GM21619 (cell line): ENCODE measurements at regions not wholly inside any gene's neighbourhood (a gene's known extent, or its start where the extent isn't known, plus 50 kb on each side); places are given as distances from the start of the nearest gene placed in this dataset.
A peak's percentile ranks its signal among the peaks of the same experiment; 100 is the strongest.

Experiments used
- ATAC-seq: cut with Tn5 transposase; IDR thresholded peaks from one replicate; pipeline ENCODE4 v1.9.1; 2021; ENCODE audit not compliant: unreplicated experiment

DNA sequence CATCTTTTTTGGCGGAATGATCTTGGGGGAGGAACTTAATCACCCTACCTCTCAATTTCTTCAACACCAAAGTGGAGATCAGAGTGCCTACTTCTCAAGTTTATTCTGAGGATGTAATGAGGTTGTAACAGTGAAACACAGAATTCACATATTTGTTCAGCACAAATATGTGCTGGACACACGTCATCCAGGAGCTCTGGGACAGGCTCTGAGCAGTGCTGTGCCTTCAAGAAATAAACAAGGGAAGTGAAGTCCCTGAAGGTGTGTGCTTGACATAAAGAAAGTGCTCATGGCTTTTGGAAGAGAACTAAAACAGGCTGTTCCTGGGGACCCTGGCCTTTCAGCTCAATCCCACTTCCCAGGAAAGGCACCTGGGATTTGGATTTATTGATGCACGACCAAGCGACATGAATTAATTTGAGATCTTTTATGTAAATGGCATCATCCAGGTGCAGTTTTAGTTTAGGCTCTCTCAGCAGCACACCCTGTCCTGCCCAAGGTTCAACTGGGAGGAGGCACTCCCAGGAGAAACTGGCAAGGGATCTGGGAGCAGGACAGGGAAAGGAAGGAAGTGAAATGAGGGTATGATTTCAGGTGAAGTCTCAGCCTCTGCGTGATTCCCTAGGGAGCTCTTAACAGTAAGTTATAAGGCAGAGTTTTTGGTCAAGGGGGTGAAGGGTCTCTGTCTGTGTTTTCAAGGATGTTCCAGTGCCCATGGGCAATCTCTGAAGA lies 211.0 kb downstream of the FOXA2 start:
- ATAC-seq, result no peak

DNA sequence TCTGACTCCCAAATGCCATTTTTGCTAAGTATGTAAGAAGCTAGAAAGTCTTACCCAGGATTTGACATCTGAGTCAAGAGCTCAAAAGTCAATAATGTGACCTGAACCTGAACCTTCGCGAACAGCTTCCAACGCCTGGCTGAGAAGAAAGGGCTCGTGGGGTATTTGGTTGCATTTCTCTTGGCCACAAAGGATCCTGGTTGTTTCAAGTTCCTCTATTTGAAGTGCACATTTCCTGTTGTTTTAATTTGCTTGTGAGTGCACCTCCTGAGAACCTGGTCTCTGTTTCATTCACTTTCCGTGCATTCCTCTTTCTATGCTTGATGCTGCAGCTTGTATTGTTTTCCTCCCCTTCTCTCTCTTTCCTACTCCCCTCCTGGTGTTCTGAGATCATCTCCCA lies 212.5 kb downstream of the FOXA2 start:
- ATAC-seq, result peak; percentile 76

DNA sequence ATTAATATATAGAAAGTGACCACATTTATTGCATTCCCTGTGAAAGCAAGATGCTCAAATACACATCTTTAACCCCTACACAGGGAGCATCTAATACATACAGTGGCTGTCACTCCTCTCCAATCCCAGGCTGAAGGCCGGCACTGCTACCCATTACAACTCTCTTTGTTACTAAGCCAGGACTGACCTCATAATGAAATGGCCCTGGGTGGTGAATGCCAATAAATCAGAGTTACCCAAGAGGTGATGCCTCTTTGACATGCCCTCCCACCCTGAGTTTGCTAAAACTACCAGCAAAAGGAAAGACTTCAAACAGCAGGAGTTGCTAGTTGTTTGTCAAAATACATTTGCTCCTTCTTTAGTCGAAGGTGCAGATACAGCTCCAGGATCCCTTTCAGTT lies 214.2 kb downstream of the FOXA2 start:
- no peak for ATAC-seq

DNA sequence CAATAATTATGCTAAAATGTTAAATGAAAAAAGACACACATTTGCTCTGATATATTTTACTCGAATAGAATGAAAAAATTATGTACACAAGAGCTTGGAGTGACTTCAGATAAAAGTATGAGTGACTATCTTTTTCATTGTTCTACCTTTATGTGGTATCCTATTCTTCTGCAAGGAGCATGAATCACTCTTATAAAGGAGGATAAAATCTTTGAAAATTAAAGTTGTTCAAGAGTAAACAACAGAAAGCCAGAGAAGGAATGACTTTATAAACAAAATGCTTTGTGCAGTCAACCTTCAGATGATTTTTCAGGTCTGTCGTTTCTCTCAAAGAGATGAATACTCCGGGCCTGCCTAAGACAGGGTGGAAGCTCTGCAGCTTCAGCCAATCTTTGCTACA lies 215.3 kb downstream of the FOXA2 start:
- ATAC-seq, result no peak

DNA sequence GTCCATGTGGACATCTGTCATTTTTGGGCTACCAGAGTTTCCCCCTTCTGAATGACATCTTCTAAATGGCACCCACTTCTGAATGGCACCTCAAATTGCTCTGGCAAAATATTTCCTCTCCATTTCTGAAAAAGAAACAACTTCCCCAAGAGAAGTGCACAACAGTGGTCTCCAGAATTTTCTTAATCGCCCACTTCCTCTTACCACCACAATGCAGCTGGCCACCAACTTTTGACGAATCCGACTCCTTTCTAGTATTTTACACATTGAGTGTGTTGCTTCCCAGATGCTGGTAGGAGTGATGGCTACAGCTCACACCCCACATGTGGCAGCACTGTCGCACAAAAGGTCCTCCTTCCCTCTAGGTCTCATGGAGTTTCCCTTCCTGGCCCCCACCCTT lies 216.1 kb downstream of the FOXA2 start:
- no peak for ATAC-seq

DNA sequence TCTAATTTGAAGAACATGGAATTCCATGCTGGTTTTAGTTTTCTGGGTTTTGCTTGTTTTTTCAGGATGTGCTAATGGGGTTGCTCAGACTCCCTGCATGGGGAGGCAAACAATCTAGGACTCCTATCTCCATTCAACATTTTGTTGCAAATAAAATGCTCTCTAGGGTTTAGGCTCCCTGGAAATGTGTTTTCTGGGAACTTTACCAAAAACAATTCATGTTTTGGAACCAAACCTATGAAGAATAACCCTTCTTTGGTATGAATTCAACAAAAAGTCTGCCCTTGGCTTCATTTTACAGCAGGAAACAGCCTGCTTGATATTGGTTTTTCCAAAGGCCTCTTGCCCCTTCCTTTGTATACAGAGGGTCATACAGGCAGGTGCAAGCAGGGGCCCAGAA lies 217.7 kb downstream of the FOXA2 start:
- ATAC-seq, result no peak

DNA sequence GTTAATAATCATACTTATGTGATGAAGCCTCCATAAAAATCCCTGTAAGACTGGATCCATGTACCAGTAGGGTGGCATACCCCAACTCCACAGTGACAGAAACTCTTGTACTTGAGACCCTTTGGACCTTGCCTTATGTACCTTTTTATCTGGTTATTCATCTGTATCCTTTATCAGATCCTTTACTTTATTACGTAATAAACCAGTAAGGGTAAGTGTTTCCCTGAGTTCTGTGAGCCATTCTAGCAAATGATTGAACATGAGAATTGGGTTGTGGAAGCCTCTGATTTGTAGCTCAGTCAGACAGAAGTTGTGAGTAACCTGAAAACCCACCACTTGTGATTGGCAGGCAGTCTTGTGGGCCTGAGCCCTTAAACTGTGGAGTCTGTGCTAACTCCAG lies 229.7 kb downstream of the FOXA2 start:
- ATAC-seq, result no peak

DNA sequence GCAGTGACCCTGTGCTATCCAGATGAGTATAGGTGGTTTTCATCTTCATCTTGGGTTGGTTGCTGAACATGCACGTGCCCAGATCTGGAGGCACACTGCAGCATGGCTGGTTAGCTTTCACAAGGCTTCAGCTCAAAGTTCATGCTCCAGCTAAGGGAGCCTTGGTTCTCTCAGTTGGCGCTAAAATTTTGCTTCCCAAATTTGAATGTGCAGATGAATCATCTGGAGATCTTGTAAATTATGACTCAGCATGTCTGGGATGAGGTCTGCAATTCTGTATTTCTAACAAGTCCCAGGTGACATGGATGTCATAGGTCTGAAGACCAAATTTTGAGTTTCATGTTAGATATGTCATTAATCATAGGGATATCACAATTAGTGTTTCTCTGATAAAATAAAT lies 230.8 kb downstream of the FOXA2 start:
- ATAC-seq, result no peak

DNA sequence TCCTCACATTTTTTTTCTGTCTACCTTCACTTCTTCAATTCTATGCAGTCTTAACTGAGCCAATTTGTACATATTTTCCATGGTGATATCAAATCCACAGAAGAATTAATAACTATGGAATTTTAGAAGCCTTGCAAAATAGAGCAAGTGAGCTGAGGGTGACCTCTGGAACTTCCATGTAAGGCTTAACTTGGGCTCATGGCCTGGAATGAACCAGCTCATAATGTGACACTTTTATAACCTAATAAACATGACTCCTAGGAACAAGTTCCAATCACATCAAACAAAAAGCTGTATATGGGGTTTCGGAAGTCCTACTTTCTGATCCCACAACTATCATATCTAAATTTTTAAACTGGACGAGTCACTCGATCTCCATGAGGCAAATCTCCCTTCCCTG lies 232.4 kb downstream of the FOXA2 start:
- ATAC-seq, result no peak

DNA sequence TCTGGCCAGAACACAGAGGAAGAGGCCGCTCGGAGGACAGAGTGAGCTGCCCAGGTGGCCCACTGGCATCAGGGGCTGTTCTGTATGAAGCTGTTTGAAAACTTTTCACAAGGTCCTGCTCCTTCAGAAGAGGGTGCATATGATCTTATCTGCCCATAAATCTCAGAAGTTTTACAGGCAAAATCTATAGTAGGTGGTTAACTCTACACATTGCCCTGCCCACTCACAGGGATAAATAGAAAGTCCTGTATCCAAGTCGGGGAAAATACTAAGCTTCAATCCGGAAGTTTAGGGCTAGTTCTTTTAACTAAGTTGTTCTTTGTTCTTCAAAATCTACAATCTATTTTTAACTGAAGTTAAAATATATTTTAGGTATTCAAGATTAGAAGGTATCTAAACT lies 233.7 kb downstream of the FOXA2 start:
- no peak for ATAC-seq

DNA sequence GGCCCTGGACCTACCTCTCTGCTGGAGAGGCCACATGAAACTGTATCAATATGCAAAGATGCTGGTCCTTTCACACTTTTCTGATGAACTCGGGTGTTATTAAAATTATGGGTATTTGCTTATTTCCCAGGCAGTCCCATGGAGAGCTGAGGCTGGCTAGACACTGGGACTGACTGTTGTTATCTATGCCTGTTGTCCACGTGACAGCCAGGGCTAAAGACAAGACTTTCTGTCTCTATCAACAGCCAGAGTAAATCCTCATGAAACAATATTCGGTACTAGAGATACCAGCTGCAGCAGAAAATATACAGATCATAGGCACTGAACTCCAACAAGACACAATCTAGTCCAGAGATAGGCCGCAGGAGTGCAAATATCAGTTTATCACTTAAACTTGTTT lies 236.4 kb downstream of the FOXA2 start:
- no peak for ATAC-seq

DNA sequence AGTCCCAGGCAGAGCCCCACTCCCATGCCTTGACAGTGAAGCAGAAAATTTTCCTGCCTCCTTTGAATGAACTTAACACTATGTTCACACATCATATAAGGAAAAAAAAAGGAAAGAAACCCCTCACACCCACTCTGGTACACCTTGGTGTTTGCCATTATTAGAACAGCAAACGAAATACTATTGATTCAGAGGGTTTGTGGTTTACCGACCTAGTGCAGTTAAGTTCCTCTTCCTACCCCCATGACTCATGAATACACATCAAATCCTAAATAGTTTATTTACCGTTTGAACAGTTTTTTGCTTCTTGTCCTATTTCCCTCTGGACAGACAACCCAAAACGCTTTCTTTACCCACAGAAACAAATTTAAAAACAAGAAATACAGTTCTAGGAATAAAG lies 237.7 kb downstream of the FOXA2 start:
- ATAC-seq, result no peak

DNA sequence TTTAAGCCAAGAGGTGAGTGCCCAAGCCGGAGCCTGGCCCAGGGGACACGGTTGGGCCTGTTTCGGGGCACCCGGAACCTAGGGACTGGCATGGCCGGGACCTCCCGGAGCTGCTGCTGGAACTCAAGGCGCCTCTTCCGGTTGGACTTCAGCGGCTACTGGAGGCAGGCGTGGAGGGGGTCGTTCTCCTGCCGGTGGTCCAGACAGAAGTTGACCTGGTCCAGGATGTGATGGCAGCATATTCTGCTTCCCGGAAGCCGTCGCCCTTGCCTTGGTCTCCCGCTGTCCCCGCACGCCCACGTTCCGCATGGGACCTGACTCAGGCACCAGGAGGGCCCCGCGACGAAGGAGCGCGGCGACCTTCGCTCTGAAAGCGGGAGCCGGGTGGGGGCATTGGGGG lies 240.8 kb downstream of the FOXA2 start:
- no peak for ATAC-seq

DNA sequence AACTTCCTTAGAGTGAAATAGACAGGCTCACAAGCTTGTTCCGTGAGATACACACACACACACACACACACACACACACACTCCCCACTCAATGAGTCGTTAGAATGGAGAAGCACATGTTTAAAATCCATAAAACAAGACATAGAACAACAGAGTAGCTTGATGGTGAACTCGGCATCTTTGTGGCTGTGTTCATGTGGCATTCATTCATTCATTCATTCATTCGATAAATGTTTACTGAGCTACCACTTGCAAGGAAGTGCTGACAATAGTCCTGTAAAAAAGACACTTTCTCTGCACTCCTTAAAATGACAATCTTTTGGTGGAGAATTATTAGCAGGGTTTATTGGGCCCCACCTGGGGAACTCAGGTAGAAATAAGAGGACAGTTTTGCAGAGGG lies 242.0 kb downstream of the FOXA2 start:
- ATAC-seq, result no peak

DNA sequence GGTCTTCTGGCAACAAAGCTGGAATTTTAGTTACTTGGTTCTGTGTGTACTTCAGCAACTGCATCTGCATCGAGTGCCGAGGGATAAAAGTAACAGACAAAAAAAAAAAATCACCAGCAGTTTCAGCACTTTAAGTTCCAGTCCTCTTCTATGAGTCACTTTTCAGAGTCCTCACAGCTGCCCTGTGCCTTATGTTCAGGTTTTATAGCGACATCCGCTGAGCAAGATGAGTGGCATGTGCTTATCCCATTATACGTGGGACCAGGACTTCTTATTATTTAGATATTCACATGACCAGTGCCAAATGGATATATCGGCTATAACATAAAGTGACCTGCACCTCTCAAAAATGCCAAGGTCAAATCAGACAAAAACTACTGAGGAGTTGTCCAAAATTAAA lies 242.9 kb downstream of the FOXA2 start:
- no peak for ATAC-seq

DNA sequence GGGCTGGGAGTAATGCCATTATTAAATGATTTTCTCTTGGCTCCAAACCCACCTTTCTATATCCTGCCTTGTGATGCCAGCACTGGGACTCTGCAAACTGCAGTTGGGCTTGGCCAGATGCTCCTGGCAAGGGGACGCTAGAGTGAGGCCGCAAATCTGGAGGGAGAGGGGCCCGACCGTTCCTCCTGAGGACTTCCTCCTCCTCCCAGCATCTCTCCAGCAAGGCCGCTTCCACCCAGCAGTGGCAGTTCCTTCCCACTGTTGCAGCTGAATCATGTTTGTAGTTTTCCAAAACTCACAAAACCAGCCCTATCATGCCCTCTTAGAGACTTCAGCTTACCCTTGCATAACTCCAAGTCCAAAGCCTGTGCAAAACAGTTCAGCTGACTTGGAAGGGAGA lies 244.4 kb downstream of the FOXA2 start:
- ATAC-seq, result no peak

DNA sequence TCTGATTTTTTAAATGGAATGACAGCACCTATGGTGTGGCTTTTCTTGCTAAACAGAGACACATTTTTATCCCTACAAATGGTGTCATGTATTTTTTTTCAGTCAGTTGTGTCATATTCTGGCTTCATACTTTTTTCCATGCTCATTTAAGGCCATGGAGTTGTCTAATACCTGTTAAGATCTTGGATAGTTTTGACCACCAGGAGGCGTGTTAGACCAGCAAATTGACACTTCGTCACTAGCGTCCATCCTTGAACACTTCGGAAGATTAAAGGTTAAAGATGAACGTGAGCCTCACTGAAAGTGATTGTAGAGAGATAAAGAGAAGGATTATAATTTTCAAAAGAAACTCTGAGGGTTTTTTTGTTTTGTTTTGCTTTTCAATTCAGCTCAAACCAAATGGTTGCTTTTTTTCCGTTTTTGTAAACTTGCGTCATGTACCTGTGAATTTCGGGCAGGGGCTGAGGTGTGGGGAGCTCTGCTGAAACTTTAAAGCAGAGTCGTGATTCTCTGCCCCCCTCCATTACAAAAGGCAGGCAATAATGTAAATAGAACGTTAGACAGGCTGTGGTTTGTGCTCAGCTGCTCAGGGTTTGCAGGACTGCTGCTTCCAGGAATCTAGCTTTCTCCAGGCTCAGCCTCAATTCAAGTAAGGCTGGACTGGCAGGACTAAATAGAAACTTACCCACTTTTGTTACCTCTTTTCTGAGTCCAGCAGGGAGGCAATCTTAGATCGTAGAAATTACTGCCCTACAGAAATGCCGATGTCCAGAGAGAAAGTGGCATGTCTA lies 245.1 kb downstream of the FOXA2 start:
- no peak for ATAC-seq

DNA sequence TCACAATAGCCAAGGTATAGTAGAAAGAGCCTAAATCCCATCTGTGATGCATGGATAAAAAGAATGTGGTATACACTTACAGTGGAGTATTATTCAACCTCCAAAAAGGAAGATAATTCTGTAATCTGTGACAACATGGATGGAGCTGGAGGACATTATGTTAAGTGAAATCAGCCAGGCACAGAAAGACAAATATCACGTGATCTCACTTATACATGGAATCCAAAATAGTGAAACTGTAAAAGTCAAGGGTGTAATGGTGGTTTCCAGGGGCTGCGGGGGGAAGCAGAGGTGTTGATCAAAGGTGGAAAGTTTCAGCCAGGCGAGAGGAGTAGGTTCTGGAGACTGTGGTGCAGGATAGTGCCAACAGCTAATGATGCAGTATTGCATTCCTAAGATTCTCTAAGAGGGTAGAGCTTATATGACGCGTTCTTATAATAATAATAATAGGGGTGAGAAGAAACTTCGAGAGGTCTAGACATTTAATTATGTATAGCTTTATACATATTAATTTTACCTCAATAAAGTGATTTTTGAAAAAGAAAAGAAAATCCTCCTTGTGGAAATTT lies 246.1 kb downstream of the FOXA2 start:
- ATAC-seq, result no peak

DNA sequence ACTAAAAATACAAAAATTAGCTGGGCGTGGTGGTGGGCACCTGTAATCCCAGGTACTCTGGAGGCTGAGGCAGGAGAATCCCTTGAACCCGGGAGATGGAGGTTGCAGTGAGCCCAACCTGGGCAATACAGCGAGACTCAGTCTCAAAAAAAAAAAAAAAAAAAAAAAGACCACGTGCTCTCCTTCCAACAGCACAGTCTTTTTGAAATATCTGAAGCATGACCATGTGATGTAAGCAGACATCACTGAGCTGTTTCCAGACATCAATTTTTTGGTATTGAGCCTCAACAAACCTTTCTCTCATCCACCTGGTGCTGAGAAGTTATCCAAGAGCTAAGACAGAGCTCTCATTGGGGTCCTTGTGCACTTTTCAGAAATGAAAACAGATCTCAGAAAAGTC lies 249.2 kb downstream of the FOXA2 start:
- no peak for ATAC-seq

DNA sequence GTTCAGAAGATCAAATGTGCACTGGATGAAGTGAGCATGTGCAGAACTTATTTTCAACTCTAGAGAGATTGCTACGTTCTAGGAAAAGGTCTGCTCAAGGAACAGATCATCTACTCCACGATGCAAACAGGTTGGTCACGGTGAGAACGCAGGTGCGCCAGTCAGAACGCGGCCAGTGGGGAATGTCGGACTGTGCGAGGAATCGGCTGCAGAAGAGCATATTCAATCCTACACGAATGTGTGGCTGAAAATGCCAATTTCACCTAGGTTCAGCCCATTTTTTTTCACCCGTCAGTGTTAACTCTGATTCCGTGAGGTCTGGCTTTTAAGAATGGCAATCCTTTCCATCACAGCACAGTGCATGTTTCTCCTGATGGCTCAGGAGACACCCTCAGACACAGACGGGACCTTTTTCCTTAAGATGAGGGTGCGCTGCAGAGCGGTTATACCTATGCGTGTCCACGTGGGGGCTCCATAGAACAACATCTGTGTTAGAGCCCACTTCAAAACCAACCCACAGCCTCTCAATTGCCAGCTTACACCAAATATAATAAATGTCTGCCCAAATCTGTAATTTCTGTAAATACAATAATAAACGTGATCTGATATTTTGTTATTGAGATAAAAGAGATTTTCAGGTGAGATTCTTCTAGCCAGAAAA lies 250.4 kb downstream of the FOXA2 start:
- ATAC-seq, result peak; percentile 77

DNA sequence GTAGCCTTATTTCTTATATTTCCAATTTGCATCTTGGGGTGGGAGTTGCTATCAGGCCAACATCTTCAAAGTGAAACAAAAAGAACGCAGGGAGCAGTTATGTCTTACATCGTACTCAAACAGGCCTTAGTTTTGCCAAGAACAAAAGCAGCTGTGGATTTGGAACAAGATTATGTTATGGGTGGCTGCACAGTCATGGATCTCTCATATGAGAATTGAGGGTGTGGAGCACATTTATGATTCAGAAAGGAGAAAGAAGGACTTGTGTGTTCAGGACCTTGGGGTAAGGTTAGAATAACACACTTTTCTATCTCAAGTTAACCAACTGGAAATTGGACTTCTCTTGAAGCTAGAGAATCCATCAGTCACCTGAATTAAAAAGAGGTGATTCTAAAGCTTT lies 259.9 kb downstream of the FOXA2 start:
- no peak for ATAC-seq

DNA sequence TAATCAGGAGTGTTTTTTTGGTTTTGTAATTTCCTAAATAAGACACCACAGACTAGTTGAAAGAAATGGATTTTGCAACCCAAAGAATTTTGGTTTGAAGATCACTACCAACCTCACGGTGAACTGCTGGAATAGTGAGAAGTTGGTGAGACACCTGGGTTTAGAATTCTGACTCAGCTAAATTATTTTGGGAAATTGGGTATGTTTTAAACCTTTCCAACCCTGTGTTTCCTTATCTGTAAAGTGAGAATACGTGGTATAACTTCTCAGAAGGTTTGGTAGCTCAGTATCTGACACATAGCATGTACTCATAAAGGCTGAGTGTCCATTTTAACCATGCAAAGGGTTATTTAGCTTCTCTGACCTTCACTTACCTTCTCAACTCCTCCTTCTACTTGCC lies 261.9 kb downstream of the FOXA2 start:
- no peak for ATAC-seq
